SK-N-SH treated with all-trans-retinoic acid at 6 μM for 48 hours (cell line): ENCODE measurements at regions not wholly inside any gene's neighbourhood (a gene's known extent, or its start where the extent isn't known, plus 50 kb on each side); places are given as distances from the start of the nearest gene placed in this dataset.

Experiments used
- ARNTL ChIP-seq: fragments of 450-650 bp; formaldehyde crosslinking; IDR thresholded peaks from 2 replicates; pipeline ENCODE4 v1.5.0; 2020; ENCODE audit warnings: low read depth, mild to moderate bottlenecking, moderate library complexity, borderline replicate concordance
- CREB5 ChIP-seq: fragments of 250-450 bp; sonication (Bioruptor Pico); IDR thresholded peaks from 2 replicates; pipeline ENCODE4 v1.5.1; 2020; ENCODE audit warnings: low read depth, mild to moderate bottlenecking, moderate library complexity
- CSRNP3 ChIP-seq: fragments of 250-450 bp; sonication (Bioruptor Pico); IDR thresholded peaks from 2 replicates; pipeline ENCODE4 v1.5.1; 2021; ENCODE audit warnings: mild to moderate bottlenecking, moderate library complexity
- ESRRG ChIP-seq: fragments of 250-450 bp; sonication (Bioruptor Pico); IDR thresholded peaks from 2 replicates; pipeline ENCODE4 v1.6.1; 2021; ENCODE audit warnings: mild to moderate bottlenecking
- GLIS3 ChIP-seq: fragments of 250-450 bp; sonication (Bioruptor Pico); IDR thresholded peaks from 2 replicates; pipeline ENCODE4 v1.5.0; 2020; ENCODE audit warnings: mild to moderate bottlenecking, moderate library complexity
- PPARA ChIP-seq: fragments of 250-450 bp; sonication (Bioruptor Pico); IDR thresholded peaks from 2 replicates; pipeline ENCODE4 v1.5.0; 2020; ENCODE audit warnings: mild to moderate bottlenecking, borderline replicate concordance
- RARB ChIP-seq: fragments of 250-450 bp; sonication (Bioruptor Pico); IDR thresholded peaks from 2 replicates; pipeline ENCODE4 v1.8.0; 2021; ENCODE audit warnings: mild to moderate bottlenecking, moderate library complexity
- TOX ChIP-seq: fragments of 250-450 bp; sonication (Bioruptor Pico); IDR thresholded peaks from 2 replicates; pipeline ENCODE4 v1.8.0; 2021; ENCODE audit warnings: mild to moderate bottlenecking, moderate library complexity, borderline replicate concordance
- ZFP30 ChIP-seq: fragments of 450-650 bp; formaldehyde crosslinking; IDR thresholded peaks from 2 replicates; pipeline ENCODE4 v1.5.0; 2022; ENCODE audit warnings: mild to moderate bottlenecking, moderate library complexity

- TF ChIP-seq TOX (CRISPR knock-in tag) (no peak), ARNTL (CRISPR knock-in tag) (no peak), GLIS3 (CRISPR knock-in tag) (no peak), CSRNP3 (CRISPR knock-in tag) (no peak), CREB5 (CRISPR knock-in tag) (no peak), PPARA (CRISPR knock-in tag) (no peak), ZFP30 (CRISPR knock-in tag) (no peak), RARB (CRISPR knock-in tag) (no peak), ESRRG (CRISPR knock-in tag) (no peak)
These were observed 126.8 kb upstream of the SPATA13 start for GRCh38 chr13:24033527-24034302.
